ENCODE measurements at regions not wholly inside any gene's neighbourhood (a gene's known extent, or its start where the extent isn't known, plus 50 kb on each side); places are given as distances from the start of the nearest gene placed in this dataset.

GRCh38 chr16:26961459-26961858 is 105.3 kb upstream of the C16orf82 start:
- no peaks in the 10 kb centered on the region for H3K9me3 ChIP-seq
- TF ChIP-seq CTCF (IDR thresholded peaks at IDR 0.05): no peak
- no peak overlapping the region for H3K4me3 ChIP-seq
- intact Hi-C loops (cut with DNase I, micrococcal nuclease): no loop called here
- ATAC-seq: no peak
- DNase-seq: no peak
- H3K36me3 ChIP-seq (ENCODE audit: low read depth): no peaks in the 10 kb centered on the region
- H3K4me1 ChIP-seq (ENCODE audit: low read depth): no peaks in the 10 kb centered on the region

- intact Hi-C loops (cut with DNase I, micrococcal nuclease): no loop called here
- Histone ChIP-seq H3K4me1 (ENCODE audit: low read depth) (no peaks in the 10 kb centered on the region), H3K9me3 (no peaks in the 10 kb centered on the region), H3K4me3 (no peak overlapping the region), H3K36me3 (ENCODE audit: low read depth) (no peaks in the 10 kb centered on the region)
- TF ChIP-seq CTCF (IDR thresholded peaks at IDR 0.05): no peak
- ATAC-seq: peak; percentile 32
- peak in 2 of 3 donors; percentile 21 to 37 for DNase-seq
Measured at GRCh38 chr16:26963109-26963508, 103.6 kb upstream of the C16orf82 start.

- ATAC-seq (no peak), DNase-seq (no peak)
- Histone ChIP-seq H3K4me3 (no peak overlapping the region), H3K4me1 (ENCODE audit: low read depth) (no peaks in the 10 kb centered on the region), H3K36me3 (ENCODE audit: low read depth) (no peaks in the 10 kb centered on the region), H3K9me3 (no peaks in the 10 kb centered on the region)
- TF ChIP-seq CTCF (IDR thresholded peaks at IDR 0.05): no peak
- intact Hi-C loops (cut with DNase I, micrococcal nuclease): no loop called here
Measured at GRCh38 chr16:26969589-26970231, 97.0 kb upstream of the C16orf82 start.

- DNase-seq (no peak), ATAC-seq (no peak)
- Histone ChIP-seq H3K4me3 (no peak overlapping the region), H3K4me1 (ENCODE audit: low read depth) (no peaks in the 10 kb centered on the region), H3K9me3 (no peaks in the 10 kb centered on the region), H3K36me3 (ENCODE audit: low read depth) (no peaks in the 10 kb centered on the region)
- intact Hi-C loops (cut with DNase I, micrococcal nuclease): no loop called here
- TF ChIP-seq CTCF (IDR thresholded peaks at IDR 0.05): no peak
Measured at GRCh38 chr16:26970292-26970691, 96.4 kb upstream of the C16orf82 start.

- TF ChIP-seq CTCF (IDR thresholded peaks at IDR 0.05): no peak
- Histone ChIP-seq H3K9me3 (no peaks in the 10 kb centered on the region), H3K4me1 (ENCODE audit: low read depth) (no peaks in the 10 kb centered on the region), H3K36me3 (ENCODE audit: low read depth) (no peaks in the 10 kb centered on the region), H3K4me3 (no peak overlapping the region)
- ATAC-seq: no peak
- DNase-seq: no peak
- intact Hi-C loops (cut with DNase I, micrococcal nuclease): no loop called here
Measured at GRCh38 chr16:26976873-26977272, 89.9 kb upstream of the C16orf82 start.
